Mucosa of descending colon (tissue), 3 donors: ENCODE measurements at regions not wholly inside any gene's neighbourhood (a gene's known extent, or its start where the extent isn't known, plus 50 kb on each side); places are given as distances from the start of the nearest gene placed in this dataset.

Experiments
- ATAC-seq: fragments of 200-7000 bp; cut with Tn5 transposase; one replicate; pipeline ENCODE4 v1.9.1; 2020; ENCODE audit warnings: mild to moderate bottlenecking, moderate library complexity
- DNase-seq, 3 donors: peaks; one replicate each; pipeline ENCODE4 v3.0.0-alpha.2; 2020
- H3K36me3 ChIP-seq: fragments of 200-600 bp; one replicate; pipeline ENCODE4 v1.8.0; 2021; ENCODE audit warnings: low read depth, mild to moderate bottlenecking
- H3K4me1 ChIP-seq: fragments of 200-600 bp; one replicate; pipeline ENCODE4 v1.8.0; 2021; ENCODE audit warnings: low read depth, mild to moderate bottlenecking
- H3K4me3 ChIP-seq: fragments of 200-600 bp; one replicate; pipeline ENCODE4 v1.8.0; 2021; ENCODE audit warnings: mild to moderate bottlenecking
- H3K9me3 ChIP-seq: fragments of 200-600 bp; one replicate; pipeline ENCODE4 v1.8.0; 2021; ENCODE audit warnings: mild to moderate bottlenecking
- CTCF ChIP-seq: fragments of 200-600 bp; IDR thresholded peaks from one replicate; pipeline ENCODE4 v1.8.0; 2022; ENCODE audit warnings: antibody characterized with exemption, mild to moderate bottlenecking
- intact Hi-C, 2 donors: fragments of 100-400 bp; cut with DNase I in 1 of 2; cut with micrococcal nuclease in 1 of 2; formaldehyde crosslinking; loops; one replicate each; pipeline versions ENCODE4 v1.11.0 to v1.11.1; 2022; cut with DNase I, micrococcal nuclease
- donor health status: DM: no; HTN: no; CAD: no; lungs with moderate emphysema.
- donor health status: DM: no; HTN: no; CAD: no.
- donor health status: DM: no; HTN: yes; CAD: no.

DNA sequence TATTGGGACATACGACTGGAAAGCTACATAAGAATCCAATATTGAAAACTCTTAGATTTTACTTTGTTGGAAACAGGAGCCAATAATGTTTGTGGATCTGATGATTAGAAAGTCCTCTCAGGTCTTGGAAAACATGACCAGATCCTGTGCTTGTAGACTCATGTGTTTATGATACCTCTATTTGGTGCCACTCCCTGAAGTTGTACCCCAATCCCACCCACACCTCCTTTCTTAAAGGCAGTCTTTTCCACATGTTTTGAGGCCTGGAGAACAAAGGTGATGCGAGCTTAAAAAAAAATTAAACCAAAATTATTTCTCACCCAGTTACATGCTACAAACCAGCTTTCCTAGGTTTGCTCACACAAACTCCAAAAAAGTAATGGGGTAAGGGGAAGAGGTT lies 262.7 kb downstream of the PTTG2 start:
- no peak for DNase-seq
- ATAC-seq, result peak; percentile 28
- no peaks in the 10 kb centered on the region for H3K36me3 ChIP-seq
- H3K9me3 ChIP-seq, result no peaks in the 10 kb centered on the region
- peaks cover 13% of the 10 kb centered on the region for H3K4me1 ChIP-seq
- no peak for TF ChIP-seq CTCF
- intact Hi-C loops, result no loop called here
- H3K4me3 ChIP-seq, result no peak overlapping the region

GRCh38 chr4:38223306-38223705 lies 263.1 kb downstream of the PTTG2 start:
- DNase-seq (peak in 1 of 3 donors; percentile 43), ATAC-seq (peak; percentile 48)
- intact Hi-C loops, result no loop called here
- Histone ChIP-seq H3K4me1 (peaks cover 13% of the 10 kb centered on the region), H3K9me3 (no peaks in the 10 kb centered on the region), H3K36me3 (no peaks in the 10 kb centered on the region), H3K4me3 (no peak overlapping the region)
- TF ChIP-seq CTCF, result no peak

DNA sequence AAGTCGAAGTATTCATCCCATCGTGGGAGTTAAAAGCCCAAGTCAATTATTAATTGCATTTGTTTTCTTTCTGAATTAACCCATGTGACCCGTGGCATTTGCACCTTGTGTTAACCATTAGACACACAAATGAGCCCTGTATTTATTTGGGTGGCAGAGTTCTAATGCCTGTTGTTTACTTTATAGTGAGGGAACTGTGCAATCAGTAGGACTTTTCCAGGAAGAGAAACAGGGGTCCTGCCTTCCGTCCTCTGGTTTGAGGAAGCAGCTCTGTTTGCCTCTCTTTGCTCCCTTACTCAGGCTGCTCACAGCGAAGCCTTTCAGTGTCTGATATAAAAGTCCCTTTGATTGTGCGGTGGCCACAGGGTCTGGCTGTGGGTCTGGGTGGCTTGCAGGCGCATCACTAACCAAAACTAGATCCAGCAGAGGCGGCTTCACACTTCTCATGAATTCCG lies 263.6 kb downstream of the PTTG2 start:
- ATAC-seq (peak; percentile 75), DNase-seq (peak in 1 of 3 donors; percentile 39)

DNA sequence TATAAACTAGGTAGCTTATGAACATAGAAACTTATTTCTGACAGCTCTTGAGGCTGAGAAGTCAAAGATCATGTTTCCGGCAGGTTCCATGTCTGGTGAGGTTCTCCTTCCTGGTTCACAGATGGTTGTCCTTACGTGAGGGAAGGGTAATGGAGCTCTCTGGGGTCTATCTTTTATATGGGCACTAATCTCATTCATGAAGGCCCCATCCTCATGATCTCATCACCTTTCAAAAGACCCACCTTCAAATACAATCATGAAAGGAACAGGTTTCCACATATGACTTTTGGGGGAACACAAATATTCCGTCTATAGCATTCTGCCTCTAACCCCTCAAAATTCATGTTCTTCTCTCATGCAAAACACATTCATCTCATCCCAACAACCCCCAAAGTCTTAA lies 264.7 kb downstream of the PTTG2 start:
- intact Hi-C loops, result no loop called here
- no peak for DNase-seq

More for the DNA sequence above, 263.6 kb downstream of the PTTG2 start:
- Histone ChIP-seq H3K4me3 (no peak overlapping the region), H3K4me1 (peaks cover 13% of the 10 kb centered on the region), H3K36me3 (no peaks in the 10 kb centered on the region), H3K9me3 (no peaks in the 10 kb centered on the region)
- intact Hi-C loops, result no loop called here
- TF ChIP-seq CTCF, result no peak

GRCh38 chr4:38226170-38226569 lies 266.0 kb downstream of the PTTG2 start:
- no peak for DNase-seq
- no peak for ATAC-seq
- Histone ChIP-seq H3K36me3 (no peaks in the 10 kb centered on the region), H3K4me1 (peaks cover 24% of the 10 kb centered on the region), H3K9me3 (no peaks in the 10 kb centered on the region), H3K4me3 (no peak overlapping the region)
- intact Hi-C loops, result no loop called here
- TF ChIP-seq CTCF, result no peak

More for the DNA sequence above, 264.7 kb downstream of the PTTG2 start:
- Histone ChIP-seq H3K4me3 (no peak overlapping the region), H3K4me1 (peaks cover 18% of the 10 kb centered on the region), H3K9me3 (no peaks in the 10 kb centered on the region), H3K36me3 (no peaks in the 10 kb centered on the region)
- no peak for ATAC-seq
- no peak for TF ChIP-seq CTCF
